C1 segment of cervical spinal cord (tissue), 14 donors: ENCODE measurements at regions not wholly inside any gene's neighbourhood (a gene's known extent, or its start where the extent isn't known, plus 50 kb on each side); places are given as distances from the start of the nearest gene placed in this dataset.
A peak's percentile ranks its signal among the peaks of the same experiment; 100 is the strongest.
"Not testable (repeated sequence)": the region's sequence is repeated elsewhere in the genome, so short reads cannot be mapped to it uniquely, and the experiment has no call there.

Experiments
- DNase-seq, 14 donors: peaks; one replicate each; lab custom pipeline; 2025; lab: John Stamatoyannopoulos, UW

DNA sequence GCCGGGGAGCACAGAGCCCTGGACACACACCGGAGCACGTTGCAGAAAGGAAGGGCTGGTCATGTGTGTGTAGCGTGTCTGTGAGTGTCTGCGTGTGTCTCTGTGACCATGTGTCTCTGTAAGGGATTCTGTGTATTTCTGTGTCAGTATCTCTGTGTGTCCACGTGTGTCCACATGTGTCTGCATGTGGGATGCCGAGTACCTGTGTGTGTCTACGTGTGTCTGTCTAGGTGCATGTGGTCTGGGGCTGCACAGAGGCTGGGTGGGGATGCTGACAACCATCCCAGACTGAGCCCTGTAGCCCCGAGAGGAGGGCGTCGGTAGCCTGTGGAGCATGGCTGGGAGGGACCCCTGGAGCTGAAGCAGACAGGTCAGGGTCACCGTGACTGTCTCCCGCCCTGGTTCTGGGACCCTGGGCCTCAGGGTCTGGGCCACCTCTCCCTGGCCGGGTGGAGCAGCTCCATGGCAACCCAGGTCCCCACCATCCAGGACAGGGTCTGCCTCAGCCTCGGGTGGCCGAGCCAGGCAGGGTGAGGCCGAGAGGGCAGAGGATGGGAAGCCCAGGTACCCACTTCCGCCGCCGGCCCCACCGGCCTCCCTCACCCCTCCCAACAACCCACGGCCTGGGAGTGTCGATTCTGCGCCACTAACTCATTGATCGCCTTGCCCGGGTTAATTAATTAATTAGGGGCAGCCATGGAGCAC lies 122.7 kb downstream of the FAM53A start:
- DNase-seq = no peak

DNA sequence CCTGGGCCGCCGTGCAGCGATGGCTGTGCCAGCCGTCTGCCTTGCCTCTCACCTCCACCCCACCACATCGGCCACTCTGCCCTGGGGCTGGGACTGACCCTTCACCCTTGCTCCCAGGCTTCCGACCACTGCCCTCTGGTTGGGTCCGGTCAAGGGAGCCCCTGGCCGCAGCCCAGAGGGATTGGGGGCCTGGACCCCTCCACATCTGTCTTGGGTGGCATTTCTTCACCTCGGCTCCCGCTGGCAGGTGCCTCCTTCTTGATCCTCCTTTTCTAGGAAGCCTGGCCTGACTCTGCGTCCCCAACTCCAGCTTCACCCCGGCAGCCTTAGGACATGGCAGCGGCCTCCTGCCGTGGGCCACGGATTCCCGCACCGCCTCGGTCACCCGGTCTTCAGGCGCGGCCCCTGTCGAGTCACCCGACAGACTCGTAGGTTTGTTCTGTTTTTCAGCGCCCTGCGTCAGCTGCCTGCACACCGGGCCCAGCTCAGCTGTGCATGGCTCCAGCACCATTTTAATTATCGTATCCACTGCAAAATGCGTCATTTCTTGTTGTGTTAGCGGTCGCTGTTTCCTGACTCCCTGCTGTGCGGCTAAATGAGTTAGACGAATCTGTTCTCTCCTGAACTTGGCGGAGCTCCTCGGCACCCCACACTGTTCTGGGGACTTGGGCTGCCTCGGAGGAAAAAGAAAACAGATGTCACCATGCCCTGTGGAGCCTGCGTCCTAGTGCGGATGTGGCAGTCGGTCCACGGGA lies 124.0 kb downstream of the FAM53A start:
- peak in 1 of 14 donors; percentile 60 for DNase-seq

GRCh38 chr4:1558205-1558604 lies 125.9 kb downstream of the FAM53A start:
- DNase-seq = no peak

DNA sequence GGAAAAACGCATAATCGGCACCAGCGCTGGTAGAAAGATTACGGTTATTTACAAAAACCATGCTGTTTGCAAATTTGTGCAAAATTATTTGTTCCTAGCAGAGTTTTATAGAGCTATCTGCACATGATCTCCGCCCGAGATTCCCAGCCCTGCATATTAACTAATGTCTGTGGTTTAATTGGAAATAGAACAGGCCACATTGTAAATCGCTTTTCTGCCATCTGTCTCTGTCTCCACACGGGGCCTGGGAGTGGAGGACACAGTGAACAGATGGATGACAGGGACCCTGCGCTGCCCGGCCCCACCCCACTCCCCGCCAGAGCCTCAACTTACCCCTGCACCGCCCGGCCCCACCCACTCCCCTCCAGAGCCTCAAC lies 126.9 kb downstream of the FAM53A start:
- peak in 1 of 14 donors; percentile 63 for DNase-seq

GRCh38 chr4:1556541-1557220 lies 127.4 kb downstream of the FAM53A start:
- peak in 1 of 14 donors; percentile 49 for DNase-seq

DNA sequence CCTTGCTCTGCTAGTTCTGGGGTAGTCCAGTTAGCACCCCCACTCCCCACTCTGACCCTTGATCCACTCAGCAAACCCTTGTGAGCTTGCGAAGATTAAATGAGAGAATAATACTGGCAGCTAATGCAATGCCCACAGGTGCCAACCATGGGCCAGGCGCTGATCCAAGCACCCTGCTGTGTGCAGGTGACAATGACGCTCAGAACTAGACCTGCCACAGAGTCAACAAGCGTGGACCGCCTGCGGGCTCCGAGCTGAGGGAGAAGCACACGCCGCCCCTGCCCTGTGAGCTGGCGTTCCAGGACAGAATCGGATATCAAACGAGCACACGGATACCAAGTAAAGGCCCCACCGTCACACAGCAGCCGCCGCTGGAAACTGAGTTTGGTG lies 129.2 kb downstream of the FAM53A start:
- DNase-seq = peak in 2 of 14 donors; percentile 9 to 64

DNA sequence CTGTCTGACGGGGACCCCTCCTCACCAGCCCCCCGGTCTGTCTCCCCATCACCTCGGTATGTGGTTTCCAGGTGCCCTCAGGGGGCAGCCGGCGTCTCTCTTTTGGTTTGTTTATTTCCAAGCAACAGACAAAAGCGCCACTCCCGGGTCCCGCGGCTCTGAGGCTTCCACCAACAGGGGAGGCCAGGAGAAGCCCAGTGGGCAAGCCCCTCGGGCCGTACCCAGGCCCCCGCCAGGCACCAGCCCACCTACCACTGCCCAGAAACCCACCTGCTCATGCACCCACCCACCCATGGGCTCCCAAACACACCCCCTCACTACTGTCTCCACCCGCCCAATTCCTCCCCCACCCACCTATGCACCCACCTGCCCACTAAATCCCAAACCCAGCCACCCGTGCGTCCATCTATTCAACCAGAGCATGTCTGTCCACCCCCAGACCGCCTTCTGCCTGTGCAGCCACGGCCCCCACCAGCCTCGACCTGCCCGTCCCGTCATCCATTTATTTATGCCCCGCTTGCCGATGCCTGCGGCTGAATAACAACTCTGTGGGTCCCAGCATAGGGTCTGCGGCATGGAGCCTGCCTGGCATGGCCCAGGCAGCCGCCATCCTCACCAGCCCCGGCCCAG lies 129.8 kb downstream of the FAM53A start:
- DNase-seq = no peak

DNA sequence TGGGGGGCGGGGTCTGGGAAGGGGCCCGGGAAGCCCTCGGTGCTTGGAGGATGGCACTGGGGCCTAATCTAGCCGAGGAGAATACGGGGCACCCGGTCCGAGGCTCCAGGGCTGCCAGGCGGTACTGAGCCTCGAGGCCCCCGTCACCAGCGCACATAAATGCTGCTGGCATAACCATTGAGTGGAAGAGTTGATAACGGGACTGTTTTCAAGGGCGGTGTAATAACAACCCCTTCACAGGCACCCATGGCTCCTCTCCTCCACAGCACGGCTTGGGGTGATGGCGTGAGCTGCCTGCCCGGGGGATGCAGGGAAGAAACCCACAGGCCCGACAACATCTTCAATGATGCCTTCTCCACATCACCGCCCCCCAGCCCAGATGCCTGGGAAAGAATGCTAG lies 130.7 kb downstream of the FAM53A start:
- no peak for DNase-seq

- DNase-seq = no peak
These were observed 131.7 kb downstream of the FAM53A start for GRCh38 chr4:1552451-1552850.

- no peak for DNase-seq
These were observed 132.9 kb downstream of the FAM53A start for GRCh38 chr4:1551211-1551610.

GRCh38 chr4:1550122-1551070 lies 133.7 kb downstream of the FAM53A start:
- no peak for DNase-seq

DNA sequence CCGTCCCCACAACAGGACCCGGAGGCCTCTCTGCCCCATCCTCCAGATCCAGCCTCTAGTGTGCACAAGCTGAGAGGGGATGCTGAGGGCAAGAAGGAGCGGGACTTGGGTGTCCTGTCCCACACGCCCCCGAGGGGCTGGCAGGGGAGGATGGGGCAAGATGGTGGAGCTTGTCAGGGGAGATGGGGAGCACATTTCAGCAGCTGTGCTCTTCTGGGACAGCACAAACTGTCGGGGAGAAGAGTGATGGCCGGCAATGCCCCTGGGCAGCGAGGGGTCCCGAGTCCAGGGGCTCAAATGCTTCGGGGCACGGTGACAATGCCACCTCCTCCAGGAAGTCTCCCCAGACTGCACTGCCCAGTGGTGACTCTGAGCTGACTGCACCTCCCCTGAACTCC lies 134.5 kb downstream of the FAM53A start:
- no peak for DNase-seq

DNA sequence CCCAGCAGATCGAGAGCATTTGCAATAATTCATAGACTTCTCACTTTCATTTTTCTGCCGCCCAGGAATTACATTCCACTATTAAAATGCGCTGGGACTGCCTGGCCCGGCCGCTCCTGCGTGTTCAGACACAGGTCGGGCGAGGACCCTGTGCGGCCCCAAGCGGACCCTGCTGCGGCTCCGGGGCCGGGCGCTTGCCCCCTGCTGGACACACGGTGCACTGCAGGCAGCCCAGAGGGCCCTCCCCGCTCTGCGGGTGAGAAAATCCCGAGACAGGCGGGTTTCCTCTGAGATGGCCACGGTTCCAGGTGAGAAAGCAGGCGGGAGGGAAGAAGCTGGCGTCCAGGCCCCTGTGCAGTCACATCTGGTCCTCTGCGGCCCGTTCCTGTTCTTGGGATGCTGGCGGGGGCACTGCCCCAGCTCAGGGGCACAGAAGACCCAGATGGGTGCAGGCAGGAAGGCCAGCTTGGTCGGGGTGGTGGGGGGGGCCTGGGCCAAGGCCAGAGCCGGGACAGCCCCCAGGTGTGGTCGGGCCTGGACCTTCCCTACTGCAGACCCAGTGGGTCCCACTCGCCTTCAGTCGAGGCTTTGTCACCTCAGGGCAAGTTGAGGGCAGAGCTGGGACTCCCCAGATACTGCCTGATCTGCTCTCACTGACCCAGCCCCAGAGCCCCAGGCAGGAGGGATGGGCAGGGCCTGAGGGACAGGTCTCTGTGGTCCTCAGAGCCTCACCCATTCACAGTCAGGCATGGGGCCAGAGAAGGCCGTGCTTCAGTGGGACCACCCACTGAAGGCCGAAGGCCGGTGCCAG lies 135.1 kb downstream of the FAM53A start:
- peak in 3 of 14 donors; percentile 2 to 30 (median 6) for DNase-seq

DNA sequence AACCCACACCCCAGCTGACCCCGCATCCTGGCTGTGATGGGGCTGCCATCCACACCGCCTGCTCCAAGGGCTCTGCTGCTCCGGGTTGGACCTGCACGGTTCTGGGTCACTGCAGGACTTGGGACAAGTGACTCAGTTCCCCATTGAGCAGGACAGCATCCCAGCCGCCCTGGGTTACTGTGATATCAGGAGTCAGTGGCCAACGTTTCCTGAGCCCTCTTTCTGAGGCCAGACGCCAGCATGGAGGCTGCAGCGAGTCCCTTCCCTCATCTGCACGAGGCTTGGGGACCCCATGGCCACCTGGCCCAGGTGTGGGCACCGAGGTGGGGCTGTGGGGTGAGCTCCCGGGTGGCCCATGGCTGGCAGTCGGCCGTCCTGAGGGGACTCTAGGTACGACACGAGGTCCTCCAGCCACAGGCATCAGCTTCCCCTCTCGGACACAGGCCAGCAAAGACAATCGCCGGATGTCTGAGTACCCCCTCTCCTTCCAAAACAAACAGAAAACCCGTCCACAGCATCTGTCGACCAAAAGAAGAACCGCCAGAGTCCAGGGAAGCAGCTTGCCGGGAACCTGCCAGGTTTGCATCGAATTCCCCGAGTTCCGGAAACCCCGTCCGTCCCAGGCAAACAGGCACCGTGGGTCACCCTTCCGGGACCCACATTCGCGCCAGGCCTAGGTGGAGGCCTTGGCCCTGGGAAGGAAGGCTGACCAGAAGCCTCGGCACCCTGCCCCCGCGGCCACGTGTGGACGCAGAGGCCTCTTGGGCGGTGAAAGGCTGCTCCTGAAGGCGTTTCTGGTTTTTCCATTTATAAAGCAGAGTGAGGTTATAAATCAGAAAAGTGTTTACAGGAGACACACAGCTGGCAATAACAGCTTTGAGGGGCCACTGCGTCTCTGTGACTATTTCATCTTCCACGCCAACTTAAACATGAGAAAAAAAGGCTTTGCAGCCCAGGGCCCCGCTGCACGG lies 136.0 kb downstream of the FAM53A start:
- no peak for DNase-seq

- DNase-seq = no peak
These were observed 136.8 kb downstream of the FAM53A start for GRCh38 chr4:1547131-1547855.

DNA sequence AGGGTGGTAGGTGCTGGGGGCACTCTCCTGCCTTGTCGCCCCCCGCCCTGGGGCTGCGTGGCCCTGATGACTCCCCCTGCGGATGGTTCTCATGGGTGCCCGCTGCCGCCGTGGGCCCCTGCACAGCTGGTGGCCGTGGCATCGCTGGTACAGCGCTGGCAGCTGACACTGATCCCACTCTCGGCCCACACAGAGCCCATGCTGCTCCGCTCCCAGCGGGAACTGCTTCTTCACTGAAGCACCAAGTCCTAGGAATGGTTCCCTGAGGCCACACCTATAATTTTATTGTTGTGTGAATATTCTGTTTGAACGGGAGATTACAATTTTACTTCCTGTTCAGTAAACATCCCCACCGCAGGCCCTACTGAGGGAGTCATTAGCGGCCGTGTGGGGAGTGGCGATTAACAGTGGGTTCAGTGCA lies 138.6 kb upstream of the NKX1-1 start:
- no peak for DNase-seq

GRCh38 chr4:1544435-1544834 lies 138.2 kb upstream of the NKX1-1 start:
- not testable (repeated sequence) for DNase-seq

DNA sequence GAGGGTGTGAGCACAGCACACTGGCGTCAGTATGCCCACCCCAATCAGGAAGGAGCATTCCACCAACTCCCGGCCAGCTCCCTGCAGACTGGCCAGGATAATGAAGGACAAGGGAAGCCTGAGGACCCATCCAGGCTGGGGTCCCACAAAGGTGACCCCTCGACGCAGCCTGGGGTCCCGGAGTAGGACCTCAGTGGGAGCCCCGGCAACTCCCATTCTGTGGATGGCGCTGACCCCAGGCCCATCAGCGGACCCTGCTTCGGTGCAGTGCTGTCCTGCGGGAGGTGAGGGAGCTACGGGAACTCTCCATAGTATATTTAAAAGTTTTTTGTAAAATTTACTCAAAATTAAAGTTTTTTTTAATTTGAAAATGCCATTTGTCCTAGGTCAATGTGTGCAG lies 137.7 kb upstream of the NKX1-1 start:
- no peak for DNase-seq
